ENCODE measurements at regions not wholly inside any gene's neighbourhood (a gene's known extent, or its start where the extent isn't known, plus 50 kb on each side); places are given as distances from the start of the nearest gene placed in this dataset.

DNA sequence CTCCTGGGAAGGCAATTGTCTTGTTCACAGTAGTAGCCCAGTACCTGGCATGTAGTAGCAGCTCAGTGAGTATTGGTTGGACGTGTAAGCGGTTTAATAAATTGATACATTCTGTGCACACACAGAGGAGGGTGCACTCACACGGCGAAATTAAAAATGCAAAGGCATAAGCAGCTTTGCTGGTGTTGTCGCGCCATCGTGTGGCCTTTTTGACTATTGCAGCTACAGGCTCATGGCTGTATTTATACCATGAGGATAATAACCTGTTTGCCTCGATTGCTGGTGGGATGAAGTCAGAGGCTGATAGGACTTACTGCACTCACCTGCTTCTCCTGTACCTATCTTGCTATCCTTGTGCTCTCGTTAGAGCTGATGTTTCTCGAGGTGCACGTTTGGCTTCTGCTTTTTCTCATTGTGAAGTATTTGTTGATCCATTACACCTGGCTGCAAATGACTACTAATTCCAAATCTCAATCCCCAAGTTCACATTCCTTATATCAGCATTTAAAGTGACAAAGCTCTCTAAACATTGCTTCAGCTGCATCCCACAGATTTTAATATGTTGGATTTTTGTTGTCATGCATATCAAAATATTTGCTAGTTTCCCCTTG, 61.5 kb downstream of the TBXT start:
- DNase-seq (ENCODE audit: low read depth), result peak; percentile 35
- in situ Hi-C loops (cut with HindIII; ENCODE audit: low pct_unique_long_range_greater_than_20kb, low sequenced_read_pairs), result no loop called here

DNA sequence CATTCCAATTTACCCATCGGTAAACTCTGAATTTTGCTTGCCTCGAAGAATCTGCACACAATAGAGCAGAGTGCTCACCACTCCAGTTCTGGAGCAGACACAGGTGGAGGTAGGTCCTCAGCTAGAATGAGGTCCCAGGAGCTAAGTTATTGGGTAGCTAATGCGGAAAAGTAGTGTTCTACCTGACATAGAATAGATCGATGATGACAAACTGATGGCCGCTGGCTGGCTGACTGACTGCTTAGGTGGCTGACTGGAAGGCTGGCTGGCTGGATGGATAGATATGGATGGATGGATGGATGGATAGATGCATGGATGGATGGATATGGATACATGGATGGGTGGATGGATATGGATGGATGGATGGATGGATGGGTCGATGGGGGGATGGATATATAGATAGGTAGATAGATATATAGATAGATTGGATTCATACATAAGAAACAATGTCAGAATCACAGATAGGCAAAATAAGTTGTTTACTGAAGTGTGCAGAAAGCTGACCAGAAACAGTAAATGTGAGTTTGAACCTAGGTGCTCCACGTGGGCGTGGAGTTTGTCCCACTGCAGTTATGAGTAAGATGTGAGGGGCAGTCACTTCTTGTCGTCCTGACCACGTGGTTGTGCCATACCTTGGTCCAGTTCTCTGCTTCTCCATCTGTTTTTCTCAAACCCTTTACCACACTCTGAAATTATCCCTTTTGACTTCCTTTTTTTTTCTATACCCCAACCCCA, 62.1 kb downstream of the TBXT start:
- no peak for DNase-seq (ENCODE audit: low read depth)
- in situ Hi-C loops (cut with HindIII; ENCODE audit: low pct_unique_long_range_greater_than_20kb, low sequenced_read_pairs), result no loop called here

DNA sequence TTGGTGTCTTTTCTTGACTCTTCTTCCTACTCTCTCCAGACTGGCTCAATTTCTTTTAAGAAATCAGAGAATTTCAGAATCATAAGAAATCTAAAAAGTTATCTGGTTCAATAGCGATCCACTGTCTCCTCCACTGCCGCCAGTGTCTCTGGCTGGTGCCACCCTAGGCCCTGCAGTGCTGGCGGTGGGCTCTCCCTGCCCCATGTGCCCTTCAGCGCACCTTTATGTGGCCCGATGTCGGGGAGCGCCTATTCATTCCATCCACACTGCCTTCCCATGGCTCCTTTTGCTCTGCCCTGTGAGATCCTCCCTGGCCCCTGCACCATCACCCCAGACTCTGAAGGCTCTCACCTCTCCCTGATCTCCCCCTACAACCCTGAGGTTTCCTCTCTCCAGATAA, 62.8 kb downstream of the TBXT start:
- in situ Hi-C loops (cut with HindIII; ENCODE audit: low pct_unique_long_range_greater_than_20kb, low sequenced_read_pairs), result no loop called here
- DNase-seq (ENCODE audit: low read depth), result no peak

DNA sequence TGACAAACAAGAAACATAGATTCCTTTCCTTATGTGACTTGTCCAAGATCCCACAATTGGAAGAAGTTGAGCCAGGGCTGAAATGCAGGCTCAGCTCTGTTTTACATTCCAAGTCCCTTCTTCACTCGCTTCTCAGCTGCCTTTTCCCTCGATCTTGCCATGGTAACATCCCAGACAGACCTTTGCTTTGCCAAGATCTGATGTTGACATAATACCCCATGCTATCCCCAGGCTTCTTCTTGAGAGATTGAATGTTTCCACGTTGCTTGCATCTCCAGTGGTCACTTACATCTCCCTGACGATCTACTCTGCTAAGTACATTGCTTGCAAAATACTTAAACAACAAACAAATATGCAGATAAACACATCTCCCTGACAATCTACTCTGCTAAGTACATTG, 63.5 kb downstream of the TBXT start:
- in situ Hi-C loops (cut with HindIII; ENCODE audit: low pct_unique_long_range_greater_than_20kb, low sequenced_read_pairs), result no loop called here
- no peak for DNase-seq (ENCODE audit: low read depth)

DNA sequence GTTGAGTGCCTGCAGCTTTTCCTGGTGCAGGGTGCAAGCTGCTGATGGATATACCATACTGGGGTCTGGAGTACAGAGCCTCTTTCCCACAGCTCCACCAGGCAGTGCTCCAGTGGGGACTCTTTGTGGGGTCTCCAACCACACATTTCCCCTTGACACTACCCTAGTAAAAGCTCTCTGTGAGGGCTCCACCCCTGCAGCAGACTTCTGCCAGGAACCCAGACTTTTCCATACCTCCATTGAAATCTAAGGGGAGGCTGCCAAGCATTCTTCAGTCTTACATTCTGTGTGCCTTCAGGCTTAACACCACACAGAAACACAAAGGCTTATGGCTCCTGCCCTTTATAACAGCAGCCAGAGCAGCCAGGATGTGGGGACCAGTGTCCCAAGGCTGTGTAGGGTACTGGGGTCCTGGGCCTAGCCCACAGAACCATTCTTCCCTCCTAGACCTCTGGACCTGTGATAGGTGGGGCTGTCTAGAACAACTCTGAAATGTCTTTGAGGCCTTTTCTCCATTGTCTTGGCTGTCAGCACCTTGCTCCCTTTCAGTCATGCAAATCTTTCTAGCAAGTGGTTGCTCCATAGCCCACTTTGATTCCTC, 65.7 kb downstream of the TBXT start:
- no peak for DNase-seq (ENCODE audit: low read depth)
- in situ Hi-C loops (cut with HindIII; ENCODE audit: low pct_unique_long_range_greater_than_20kb, low sequenced_read_pairs), result no loop called here

DNA sequence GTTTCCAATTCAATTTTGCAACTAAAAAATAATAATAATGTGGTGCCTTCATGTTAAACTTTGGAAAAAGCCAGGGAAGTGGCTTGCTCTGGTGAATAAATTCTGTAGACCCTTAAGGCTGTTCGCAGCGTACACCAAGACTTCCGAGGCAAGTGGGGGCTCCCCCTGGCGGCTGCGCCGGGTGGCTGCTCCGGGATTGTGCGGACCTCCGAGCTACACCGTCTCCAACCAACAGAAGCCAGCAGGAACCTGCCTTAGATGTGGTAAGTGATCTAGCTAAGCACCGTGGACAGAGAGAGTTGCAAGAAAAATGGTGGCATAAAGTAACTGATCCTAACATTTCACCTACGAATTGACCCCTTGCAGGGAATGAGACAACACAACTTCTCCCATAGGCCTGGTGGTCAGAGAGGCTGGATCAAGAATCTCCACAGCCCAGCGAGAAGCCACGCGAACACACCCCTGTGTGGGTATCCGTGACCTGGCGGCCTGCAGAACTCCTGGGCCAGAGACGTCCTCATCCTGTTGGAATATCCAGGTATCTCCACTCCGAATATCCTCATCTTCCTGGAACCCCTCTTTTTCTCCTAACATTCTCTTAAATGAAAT, 69.6 kb downstream of the TBXT start:
- in situ Hi-C loops (cut with HindIII; ENCODE audit: low pct_unique_long_range_greater_than_20kb, low sequenced_read_pairs), result no loop called here
- DNase-seq (ENCODE audit: low read depth), result peak; percentile 60

DNA sequence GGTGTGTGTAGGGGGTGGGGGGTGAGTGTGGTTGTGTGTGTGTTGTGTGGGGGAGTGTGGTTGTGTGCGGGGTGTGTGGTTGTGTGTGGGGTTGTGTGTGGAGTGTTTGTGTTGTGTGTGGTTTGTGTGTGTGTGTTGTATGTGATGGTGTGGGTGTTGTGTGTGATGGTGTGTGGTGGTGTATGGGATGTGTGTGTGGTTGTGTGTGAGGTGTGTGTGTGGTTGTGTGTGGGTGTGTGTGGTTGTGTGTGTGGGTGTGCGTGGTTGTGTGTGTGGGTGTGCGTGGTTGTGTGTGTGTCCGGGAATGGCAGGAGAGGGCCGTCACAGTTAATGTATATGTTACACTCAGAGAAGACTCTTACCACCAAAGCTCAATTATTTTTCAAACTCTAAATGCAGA, 79.8 kb downstream of the TBXT start:
- in situ Hi-C loops (cut with HindIII; ENCODE audit: low pct_unique_long_range_greater_than_20kb, low sequenced_read_pairs), result no loop called here
- no peak for DNase-seq (ENCODE audit: low read depth)

DNA sequence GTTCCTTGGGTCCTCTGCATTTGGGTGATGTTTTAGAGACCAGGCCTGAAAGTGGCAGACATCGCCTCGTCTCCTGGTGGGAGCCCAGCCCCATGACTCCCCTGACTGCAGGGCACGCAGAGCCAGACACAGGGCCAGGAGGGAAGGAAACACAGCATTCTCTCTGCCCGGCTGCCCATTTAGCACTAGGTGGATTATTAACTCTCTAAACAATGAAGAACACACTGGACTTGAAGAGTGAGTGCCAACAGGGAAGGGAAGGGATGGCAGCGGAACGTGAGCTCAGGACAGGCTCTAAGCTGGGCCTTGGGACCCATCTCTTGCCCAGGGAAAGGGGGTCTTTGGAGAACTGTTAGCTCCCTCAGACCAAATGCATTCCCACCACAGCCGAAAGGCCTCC, 80.4 kb downstream of the TBXT start:
- in situ Hi-C loops (cut with HindIII; ENCODE audit: low pct_unique_long_range_greater_than_20kb, low sequenced_read_pairs), result no loop called here

DNA sequence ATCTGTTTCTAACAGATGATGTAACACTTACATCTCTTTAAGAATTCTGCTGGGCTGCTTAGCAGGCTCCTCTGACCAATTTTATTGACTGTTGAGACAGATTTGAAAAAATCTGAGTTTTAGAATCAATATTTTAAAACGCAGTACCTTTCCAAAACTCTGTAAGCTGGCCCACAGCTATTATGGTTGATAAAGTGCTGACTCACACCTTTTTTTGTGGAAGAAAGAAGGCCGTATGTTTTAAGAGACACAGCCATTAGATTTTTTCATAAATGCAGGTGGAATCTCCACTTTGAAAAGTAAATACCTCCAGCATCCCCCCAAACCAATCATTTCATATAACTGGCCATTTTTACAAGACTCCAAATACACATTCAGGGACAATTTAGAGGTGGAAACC, 82.2 kb downstream of the TBXT start:
- DNase-seq (ENCODE audit: low read depth), result no peak
- in situ Hi-C loops (cut with HindIII; ENCODE audit: low pct_unique_long_range_greater_than_20kb, low sequenced_read_pairs), result no loop called here

More for the DNA sequence above, 80.4 kb downstream of the TBXT start:
- DNase-seq (ENCODE audit: low read depth), result no peak

DNA sequence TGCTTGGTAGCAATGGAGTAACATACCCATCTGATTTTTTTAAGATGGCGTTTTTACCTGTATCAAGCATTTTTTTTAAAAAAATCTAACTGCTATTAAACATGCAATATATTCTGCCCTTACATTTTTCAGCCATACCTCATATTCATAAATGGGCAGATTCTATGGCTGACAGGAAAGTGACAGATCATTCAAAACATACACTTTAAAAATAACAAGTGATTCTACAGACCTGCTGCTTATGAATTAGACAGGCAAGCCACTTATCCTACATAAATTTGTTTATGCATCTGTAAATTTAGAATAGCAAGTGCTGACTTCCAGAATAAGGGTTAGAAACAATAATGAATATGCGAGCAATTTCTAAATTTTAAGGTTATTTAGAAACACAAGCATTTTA, 82.7 kb downstream of the TBXT start:
- in situ Hi-C loops (cut with HindIII; ENCODE audit: low pct_unique_long_range_greater_than_20kb, low sequenced_read_pairs), result no loop called here
- no peak for DNase-seq (ENCODE audit: low read depth)

DNA sequence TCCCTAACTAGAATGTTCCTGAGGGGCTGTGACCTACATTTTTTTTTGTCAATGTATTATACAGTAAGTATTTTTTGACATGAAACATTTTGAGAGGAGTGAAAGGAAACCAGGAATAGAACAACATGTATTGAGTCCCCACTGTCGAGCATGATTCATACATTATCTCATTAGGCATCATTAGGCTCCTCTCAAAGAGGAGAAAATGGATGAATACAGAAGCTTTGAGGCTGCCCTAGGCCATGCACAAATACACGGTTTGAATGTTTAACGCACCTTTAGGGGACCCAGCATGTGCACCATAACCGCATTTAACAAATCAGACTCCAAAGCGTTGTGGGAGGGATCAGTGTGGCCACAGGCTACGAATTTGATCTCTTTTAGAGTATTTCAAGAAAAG, 87.8 kb downstream of the TBXT start:
- DNase-seq (ENCODE audit: low read depth), result no peak
- in situ Hi-C loops (cut with HindIII; ENCODE audit: low pct_unique_long_range_greater_than_20kb, low sequenced_read_pairs), result no loop called here

DNA sequence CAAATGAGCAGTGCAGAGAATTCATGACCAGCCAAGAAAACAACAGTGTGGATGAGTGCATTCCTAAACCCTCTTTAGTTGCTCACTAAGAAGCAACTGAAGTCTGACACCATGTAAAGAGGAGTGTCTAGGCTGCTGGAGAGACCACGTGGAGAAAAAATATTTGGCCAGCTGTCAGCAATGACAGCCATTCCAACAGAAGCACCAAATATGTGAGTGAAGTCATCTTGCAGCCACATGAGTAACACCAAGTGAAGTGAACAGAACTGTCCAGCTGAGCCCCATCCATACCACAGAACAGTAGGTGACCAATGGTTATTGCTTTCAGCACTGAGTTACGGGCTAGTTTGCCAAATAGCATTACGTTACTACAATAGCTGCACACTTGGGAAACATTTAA, 89.4 kb downstream of the TBXT start:
- in situ Hi-C loops (cut with HindIII; ENCODE audit: low pct_unique_long_range_greater_than_20kb, low sequenced_read_pairs), result no loop called here
- no peak for DNase-seq (ENCODE audit: low read depth)

DNA sequence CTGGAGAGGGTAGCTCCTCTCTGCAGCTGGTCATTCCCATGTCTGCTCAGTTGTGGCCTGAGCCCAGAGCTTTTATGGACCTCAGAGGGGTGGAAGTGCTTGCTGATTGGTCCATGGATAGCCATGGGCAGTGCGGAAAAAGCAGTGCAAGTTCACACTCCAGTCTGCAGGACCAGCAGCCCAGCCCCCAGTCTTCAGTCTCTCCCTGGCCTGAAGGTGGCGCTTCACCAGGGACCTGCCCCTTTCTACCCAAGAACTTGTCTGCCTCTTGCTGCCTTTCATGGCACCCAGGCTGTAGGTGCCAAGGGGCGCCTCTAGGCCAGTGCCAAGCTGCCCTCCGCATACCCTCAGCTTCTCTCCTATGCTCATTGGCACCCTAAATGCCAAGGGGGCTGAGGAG, 91.0 kb downstream of the TBXT start:
- no peak for DNase-seq (ENCODE audit: low read depth)
- in situ Hi-C loops (cut with HindIII; ENCODE audit: low pct_unique_long_range_greater_than_20kb, low sequenced_read_pairs), result no loop called here

DNA sequence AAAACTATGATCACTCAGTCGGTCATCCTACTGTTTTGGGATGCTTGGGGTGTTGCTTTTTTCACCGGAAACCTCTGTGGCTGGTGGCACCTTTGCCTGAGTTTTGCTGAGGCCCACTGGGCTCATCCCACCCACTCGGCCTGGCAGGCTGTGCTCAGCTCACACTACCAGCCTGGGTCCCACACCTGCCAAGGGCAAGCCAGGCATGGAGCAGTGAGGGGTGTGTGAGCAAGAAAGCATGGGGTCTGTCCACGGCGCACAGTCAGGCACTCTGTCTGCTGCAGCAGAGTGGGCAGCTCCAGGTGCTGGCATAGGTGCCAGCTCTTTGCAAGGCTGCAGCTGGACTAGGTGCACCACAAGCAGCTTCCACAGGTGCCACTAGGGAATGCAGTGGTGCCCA, 91.7 kb downstream of the TBXT start:
- in situ Hi-C loops (cut with HindIII; ENCODE audit: low pct_unique_long_range_greater_than_20kb, low sequenced_read_pairs), result no loop called here
- DNase-seq (ENCODE audit: low read depth), result no peak

DNA sequence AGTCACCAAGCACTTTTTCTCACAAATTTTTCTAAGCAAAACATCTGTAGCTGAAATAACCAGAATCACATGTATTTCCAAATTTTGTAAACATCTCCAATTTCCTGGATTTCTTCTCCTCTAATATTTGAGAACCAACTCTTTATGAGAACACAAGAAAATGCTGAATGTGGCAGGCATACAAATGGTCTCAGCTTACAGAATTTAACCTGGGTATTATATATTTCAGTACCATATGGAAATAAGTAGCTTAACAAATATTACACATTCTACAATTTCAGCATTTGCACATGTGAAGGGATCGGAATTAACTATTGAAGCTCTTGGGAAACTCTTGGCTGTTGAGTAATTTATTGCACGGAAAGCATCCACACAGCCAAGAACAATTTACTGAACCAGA, 92.5 kb downstream of the TBXT start:
- in situ Hi-C loops (cut with HindIII; ENCODE audit: low pct_unique_long_range_greater_than_20kb, low sequenced_read_pairs), result no loop called here
- no peak for DNase-seq (ENCODE audit: low read depth)

DNA sequence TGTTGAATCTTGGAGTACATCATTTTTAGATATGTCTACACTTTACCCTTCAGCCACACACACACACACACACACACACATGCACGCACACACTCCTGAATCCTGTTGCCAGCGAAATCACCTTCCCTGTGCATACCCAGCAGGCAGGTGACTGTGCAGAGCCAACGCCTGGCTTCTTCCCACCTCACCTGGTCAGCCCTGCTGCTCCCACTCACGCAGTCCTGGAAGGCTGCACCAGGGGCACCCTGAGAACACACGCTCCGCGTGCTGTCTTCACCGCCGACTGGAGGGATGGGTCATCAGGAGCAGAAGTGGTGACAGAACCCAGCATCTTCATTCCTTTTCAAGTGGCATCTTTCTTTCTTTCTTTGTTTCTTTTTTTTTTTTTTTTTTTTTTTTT, 94.6 kb downstream of the TBXT start:
- DNase-seq (ENCODE audit: low read depth), result no peak
- in situ Hi-C loops (cut with HindIII; ENCODE audit: low pct_unique_long_range_greater_than_20kb, low sequenced_read_pairs), result no loop called here

DNA sequence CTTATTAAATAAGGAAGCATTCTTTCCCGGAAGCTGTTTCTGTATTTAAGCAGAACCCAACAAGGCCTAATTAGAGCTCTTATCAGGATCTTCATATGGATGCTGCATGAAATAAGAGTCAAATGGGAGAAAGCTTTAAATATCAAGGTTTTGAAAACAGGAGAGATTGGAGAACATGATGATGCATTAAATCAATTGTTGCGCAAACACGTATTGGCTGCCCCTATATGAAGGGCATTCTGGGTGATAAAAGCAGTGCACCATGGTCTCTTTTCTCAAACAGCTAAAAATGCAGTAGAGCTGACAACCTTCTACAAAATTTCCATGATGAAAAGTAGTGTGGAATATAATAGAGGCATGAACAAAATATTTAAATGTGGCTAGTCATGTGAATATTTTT, 98.9 kb downstream of the TBXT start:
- in situ Hi-C loops (cut with HindIII; ENCODE audit: low pct_unique_long_range_greater_than_20kb, low sequenced_read_pairs), result no loop called here
- DNase-seq (ENCODE audit: low read depth), result no peak

DNA sequence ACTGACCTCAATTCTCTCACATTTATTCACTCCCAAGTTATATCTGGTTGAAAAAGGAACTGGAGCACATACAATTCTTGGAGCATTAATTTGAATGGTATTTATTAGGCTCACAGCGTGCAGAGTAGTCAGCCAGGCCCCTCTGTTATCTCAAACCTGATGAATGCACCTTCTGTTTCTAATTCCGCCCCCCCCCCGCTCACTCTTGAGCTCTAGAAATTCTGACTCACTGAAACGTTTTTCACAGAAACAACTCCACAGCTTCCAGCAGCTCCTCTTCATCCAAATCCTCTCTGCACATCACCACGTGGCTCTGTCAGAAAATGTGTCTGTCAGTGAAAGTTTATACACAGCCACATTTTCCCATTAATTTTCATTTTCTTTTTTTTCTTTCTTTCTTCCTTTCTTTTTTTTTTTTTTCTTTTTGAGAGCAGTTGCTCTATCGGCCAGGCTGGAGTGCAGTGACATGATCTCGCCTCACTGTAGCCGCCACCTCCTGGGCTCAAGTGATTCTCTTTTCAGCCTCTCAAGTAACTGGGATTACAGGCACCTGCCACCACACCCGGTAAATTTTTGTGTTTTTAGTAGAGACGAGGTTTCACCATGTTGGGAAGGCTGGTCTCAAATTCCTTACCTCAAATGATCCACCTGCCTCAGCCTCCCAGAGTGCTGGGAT, 109.4 kb downstream of the TBXT start:
- in situ Hi-C loops (cut with HindIII; ENCODE audit: low pct_unique_long_range_greater_than_20kb, low sequenced_read_pairs), result no loop called here
- DNase-seq (ENCODE audit: low read depth), result no peak

DNA sequence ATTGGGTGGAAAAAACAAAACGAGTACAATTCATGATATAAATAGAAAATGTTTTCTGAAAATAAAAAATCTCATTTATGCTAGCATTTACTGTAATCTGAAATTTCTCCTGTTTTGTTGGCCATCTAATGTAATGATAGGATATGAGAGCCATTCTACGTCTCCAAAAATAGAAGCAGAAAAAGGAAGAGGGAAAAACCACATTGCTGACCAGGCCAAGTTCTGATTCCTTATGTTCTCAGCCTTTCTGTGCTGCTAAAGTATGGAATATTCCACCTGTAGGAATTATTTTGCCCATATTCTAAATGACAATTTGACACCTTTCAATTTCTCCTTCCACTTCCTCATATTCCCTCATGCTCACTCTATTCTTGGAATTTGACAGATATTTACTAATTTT, 110.2 kb downstream of the TBXT start:
- DNase-seq (ENCODE audit: low read depth), result no peak
- in situ Hi-C loops (cut with HindIII; ENCODE audit: low pct_unique_long_range_greater_than_20kb, low sequenced_read_pairs), result no loop called here
